D721Med (cell line): ENCODE measurements at regions not wholly inside any gene's neighbourhood (a gene's known extent, or its start where the extent isn't known, plus 50 kb on each side); places are given as distances from the start of the nearest gene placed in this dataset.
"Not testable (repeated sequence)": the region's sequence is repeated elsewhere in the genome, so short reads cannot be mapped to it uniquely, and the experiment has no call there.

ENCODE experiments used
- DNase-seq: peaks from one replicate; pipeline ENCODE4 v3.0.0; 2011; ENCODE audit warnings: low spot score; ENCODE audit not compliant: insufficient read length
- FAIRE-seq: peaks from 2 replicates; lab custom pipeline; 2011; peaks lifted over from hg19 to GRCh38; lab: Jason Lieb, UNC
- CTCF ChIP-seq: IDR thresholded peaks from 2 replicates; pipeline ENCODE4 v1.5.1; 2012; ENCODE audit warnings: mild to moderate bottlenecking, control low read depth; ENCODE audit not compliant: insufficient read depth; ENCODE audit errors: missing control alignments

GRCh38 chr6:12637960-12638641 lies 78.5 kb upstream of the PHACTR1 start:
- peak; percentile 59 for TF ChIP-seq CTCF
- DNase-seq (no peak), FAIRE-seq (peak; percentile 87)

DNA sequence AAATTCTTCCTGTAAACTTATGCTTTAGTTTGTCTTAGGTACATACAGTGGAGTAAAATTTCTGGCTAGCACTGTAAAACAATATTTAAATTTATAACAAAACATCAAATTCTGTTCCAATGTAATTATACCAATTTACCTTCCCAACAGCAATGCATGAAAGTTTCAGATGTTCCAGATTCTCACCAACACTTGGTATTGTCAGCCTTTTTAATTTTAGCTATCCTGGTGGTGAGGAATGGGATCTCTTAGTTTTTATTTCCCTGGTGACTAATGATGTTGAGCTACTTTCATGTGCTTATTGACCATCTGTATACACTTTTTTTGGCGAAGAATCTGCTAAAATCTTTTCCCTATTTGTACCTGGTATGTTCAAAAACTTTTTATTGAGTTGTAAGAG lies 76.1 kb upstream of the PHACTR1 start:
- DNase-seq (no peak), FAIRE-seq (no peak)
- no peak for TF ChIP-seq CTCF

DNA sequence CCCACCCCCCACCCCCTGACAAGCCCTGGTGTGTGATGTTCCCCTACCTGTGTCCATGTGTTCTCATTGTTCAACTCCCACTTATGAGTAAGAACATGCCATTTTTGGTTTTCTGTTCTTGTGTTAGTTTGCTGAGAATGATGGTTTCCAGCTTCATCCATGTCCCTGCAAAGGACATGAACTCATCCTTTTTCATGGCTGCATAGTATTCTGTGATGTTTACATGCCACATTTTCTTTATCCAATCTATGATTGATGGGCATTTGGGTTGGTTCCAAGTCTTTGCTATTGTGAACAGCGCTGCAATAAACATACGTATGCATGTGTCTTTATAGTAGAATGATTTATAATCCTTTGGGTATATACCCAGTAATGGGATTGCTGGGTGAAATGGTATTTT lies 74.8 kb upstream of the PHACTR1 start:
- FAIRE-seq, DNase-seq: not testable (repeated sequence)

DNA sequence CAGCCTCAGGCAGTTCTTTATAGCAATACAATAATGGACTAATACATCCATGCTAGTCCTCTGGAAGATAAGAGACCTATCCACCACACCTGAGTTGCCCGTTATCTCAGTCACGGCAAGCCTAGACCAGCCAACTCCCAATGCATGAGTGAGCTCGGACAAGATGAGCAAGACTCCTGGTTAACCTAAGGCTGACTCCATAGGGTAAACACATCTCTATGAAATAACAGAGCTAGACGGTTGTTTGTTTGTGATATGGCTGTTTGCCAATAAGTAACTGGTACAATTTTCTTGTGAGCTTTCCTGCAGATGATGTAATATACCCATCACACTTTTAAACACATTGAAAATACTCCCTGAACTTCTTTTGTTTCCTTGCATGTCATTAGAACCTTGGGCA lies 70.6 kb upstream of the PHACTR1 start:
- no peak for TF ChIP-seq CTCF
- FAIRE-seq = no peak
- DNase-seq = no peak

DNA sequence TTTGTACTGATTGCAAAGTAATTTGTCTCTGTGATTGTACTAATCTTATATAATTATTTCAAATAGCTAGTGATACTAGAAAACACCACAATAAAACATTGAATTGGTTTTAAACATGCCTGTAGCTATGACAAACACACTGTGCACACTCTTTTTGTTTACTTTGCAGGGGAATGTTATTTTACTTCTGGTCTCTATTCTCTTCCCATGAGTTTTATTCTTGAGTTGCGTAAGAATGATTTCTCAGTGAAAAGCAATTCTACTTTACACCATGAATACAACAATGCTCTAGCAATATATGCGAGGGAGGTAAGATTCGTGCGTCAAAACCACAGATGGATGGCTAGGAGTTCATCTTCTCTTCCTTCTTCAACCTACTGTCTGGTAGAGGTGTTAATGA lies 68.4 kb upstream of the PHACTR1 start:
- TF ChIP-seq CTCF = no peak
- no peak for DNase-seq
- no peak for FAIRE-seq

DNA sequence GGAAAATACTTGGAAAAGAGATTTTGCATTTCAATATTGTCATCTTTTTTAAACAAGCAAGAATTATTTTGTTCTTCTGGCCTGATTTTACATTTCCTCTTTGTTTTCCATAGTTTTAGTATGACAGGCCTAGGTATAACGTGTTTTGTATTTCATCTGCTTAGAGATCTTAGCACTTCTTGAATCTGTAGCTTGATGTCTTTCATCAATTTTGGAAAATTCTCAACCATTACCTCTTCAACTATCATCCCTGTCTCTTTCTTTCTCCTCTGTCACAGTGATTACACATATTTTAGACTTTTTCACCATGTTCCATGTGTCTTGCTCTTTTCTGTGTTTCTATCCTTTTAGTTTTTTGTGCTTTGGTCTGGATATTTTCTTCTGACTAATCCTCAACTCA lies 67.2 kb upstream of the PHACTR1 start:
- FAIRE-seq (no peak), DNase-seq (no peak)
- no peak for TF ChIP-seq CTCF

- DNase-seq (no peak), FAIRE-seq (no peak)
- no peak for TF ChIP-seq CTCF
These were observed 63.1 kb upstream of the PHACTR1 start for GRCh38 chr6:12653486-12653885.
